NCI-H460 (cell line): ENCODE measurements at regions not wholly inside any gene's neighbourhood (a gene's known extent, or its start where the extent isn't known, plus 50 kb on each side); places are given as distances from the start of the nearest gene placed in this dataset.

Experiments used
- DNase-seq: peaks from one replicate; pipeline ENCODE4 v3.0.0-alpha.2; 2016; ENCODE audit warnings: low read depth; ENCODE audit errors: extremely low read depth

DNA sequence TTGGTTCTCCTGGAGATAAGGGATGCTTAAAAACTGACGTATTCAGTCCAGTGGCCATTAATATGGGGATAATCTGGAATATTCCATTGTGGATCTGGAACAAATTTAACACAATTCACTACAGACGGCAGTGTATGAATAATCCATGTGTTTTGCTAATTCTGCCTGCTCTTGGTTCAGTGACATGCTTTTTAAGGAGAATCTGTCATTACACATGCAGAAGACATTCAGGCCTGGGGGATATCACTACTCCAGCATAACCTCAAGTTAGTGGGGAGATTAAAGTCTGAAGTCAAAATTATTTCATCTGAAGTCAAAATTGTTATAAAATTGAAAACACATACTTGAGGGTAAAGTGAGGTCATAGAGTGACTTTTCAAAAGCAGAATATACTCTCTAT, 789.3 kb downstream of the USP25 start:
- no peak for DNase-seq

DNA sequence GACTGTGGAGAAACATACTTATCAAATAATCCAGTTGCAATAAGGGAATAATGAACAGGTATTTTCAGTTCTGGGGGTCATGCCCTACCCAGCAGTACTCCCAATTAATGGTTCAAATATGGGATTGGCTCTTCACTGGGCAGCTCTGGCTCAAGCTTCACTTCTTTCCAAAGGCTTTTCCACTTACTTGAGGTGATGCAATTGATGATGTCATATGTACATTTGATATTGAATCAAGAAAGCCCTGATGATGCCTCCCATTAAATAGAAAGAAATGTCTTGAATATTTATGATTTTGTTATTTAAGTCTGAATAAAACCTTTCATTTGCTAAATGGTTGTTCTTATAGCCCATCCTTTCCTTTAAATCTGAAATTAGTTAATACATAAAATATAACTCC, 789.9 kb downstream of the USP25 start:
- DNase-seq: no peak

DNA sequence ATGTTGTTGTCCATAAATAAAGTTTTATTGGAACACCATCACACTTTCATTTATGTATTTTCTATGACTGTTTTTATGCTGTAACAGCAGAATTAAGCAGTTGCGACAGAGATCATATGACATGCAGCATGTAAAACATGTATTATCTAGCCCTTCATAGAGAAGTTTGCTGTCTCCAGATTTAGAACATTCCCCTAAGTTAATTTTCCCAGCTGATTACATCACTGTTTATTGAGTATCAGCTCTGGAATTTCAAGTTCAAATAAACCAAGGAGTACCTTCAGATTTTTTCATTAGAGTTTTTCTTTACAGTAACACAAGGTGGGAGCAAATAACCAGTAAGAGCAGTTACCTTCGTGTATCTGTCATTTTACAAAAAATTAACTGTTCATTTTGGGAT, 792.8 kb downstream of the USP25 start:
- no peak for DNase-seq

DNA sequence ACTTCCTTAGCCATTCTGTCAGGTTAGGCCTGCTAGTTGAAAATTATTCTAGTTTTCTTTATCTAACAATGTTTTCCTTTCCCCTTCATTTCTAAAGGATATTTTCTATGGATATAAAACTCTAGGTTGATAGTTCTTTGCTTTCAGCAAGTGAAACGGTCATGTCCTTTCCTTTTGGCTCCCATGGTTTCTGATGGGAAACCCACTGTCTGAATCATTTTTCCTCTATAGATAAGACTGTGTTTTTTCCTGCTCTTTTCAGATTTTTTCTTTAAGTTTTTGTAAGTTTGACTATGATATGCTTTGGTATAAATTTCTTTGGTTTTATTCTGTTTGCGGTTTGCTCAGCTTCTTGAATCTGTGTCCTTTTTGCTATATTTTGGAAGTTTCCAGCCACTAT, 800.9 kb downstream of the USP25 start:
- DNase-seq: no peak

DNA sequence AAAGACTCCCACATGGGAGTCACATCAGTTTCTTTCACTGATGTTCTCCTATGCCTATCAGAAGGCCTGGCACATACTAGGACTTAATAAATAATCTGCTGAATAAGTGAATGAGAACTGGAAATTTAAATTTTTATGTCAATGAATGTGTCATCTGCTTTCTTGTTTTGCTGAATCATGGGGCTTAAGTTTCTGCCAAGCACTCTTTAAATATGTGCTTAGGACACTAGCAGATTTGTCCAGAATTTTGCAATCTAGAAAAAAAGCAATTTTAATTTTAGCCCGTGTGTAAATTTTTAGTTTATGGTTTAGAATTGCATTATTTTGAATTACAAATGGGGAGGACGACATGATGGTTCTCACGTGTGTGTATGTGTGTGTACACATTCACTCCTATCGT, 803.1 kb downstream of the USP25 start:
- DNase-seq: no peak

DNA sequence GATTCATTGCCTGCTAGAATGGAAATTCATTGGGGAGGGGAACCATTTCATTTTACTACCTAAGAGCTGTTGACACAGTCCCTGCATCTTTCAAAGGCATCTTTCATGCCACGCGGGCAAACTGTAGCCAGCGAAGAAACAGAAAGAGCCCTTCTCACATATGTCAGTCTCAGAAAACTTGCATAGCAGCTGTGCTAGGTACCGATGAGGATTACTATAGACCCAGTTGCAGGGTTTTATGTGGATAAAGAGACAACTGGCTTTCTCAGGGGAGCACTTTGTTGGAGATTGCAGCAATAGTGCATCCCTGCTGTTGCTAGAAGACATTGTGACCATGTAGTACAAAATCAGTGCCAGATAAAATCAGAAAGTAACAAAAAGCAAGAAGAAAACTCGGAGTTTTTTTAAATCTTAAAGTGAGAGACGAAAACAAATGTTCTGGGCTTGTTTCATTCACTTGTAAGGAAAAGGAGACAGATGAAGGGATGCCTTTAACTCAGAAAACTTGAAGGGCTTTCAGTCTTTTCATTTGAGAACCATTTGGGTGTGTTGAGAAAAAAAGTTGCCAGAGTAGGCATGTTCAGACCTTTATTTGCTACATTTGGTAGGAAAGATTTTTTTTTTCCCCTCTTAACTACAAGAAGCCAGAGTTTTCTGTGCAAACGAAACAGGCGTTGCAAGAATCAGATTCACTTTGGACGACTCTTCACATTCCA, 804.1 kb downstream of the USP25 start:
- DNase-seq: no peak

DNA sequence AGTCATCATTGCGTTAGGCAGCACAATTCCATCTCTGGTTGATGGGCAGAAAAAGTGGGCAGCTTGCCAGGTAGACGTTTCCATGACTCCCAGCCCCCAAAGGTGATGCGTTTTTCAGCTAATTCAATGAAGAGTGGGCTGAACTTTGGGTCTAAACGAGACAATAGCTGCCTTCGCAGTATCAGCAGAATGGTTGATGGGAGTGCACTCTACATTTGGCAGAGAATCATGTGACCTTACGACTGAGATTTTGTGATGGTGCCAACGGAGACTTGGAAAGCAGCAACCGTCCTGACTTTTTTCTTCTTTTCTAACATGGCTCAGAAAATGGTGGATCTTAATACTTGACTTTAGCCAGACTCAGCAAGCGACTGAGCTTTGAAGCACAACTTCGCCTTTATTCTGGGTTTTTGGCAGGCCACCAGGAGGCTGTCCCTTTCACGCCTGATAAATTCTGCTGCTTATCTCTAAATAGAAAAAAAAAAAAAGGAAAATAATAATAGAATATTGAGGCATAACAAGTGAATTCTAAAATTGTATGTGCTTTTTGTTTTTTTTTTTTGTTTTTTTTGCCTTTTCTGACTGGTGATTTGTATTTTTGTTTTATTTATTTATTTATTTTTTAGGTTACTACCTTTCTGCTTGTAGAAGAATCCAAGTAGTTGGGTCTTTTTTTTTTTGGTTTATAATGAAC, 804.8 kb downstream of the USP25 start:
- peak; percentile 61 for DNase-seq

DNA sequence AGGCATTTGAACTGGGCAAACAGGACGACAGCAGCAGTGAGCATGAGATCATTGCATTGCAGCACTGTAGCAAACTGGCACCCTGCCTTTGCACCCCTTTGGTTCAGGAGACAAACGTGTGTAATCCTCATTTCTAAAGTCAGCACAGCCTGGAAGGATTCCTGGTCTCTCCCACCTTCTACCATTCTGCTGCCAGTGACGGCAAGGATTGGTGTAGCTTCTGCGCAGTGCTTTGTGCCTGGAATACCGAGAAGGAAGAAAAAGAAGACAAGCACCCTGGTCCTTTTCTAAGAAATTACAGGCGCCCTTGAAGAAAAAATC, 805.3 kb downstream of the USP25 start:
- peak; percentile 58 for DNase-seq

DNA sequence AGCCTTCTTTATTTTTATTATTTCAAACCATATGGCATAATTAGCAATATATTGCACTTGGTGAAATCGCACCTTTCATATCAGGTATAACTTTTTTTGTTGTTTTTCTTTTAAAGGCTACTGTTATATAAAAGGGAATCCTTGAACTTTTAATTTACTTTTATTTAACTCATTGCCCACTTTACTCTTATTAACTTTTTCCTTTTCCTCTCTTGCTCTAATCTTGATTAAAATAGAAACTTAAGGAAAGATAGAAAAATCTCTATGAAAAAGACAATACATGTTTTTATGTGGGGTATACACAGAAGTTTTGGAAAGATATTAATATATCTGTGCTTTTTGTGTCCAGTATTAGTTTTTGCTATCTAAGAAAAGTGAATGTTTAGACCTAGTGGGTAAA, 805.8 kb downstream of the USP25 start:
- no peak for DNase-seq

DNA sequence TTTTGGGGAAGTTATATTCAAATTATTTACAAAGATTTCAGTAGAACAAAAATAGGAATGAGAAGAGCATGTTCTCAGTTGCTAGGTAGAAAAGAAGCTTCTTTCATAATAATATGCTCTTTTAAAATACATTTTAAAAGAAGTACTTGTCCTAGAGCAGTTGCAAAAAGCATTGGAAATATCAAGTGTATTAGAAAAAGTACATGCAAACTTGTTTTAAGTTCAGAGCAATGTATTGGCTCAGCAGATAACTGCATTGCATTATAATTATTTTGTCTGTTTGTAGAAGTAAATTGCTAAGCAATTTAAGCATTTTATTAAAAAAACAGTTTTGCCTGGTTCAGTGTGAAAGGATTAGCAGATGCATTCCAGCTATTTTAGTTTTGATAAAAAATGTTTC, 806.4 kb downstream of the USP25 start:
- no peak for DNase-seq

DNA sequence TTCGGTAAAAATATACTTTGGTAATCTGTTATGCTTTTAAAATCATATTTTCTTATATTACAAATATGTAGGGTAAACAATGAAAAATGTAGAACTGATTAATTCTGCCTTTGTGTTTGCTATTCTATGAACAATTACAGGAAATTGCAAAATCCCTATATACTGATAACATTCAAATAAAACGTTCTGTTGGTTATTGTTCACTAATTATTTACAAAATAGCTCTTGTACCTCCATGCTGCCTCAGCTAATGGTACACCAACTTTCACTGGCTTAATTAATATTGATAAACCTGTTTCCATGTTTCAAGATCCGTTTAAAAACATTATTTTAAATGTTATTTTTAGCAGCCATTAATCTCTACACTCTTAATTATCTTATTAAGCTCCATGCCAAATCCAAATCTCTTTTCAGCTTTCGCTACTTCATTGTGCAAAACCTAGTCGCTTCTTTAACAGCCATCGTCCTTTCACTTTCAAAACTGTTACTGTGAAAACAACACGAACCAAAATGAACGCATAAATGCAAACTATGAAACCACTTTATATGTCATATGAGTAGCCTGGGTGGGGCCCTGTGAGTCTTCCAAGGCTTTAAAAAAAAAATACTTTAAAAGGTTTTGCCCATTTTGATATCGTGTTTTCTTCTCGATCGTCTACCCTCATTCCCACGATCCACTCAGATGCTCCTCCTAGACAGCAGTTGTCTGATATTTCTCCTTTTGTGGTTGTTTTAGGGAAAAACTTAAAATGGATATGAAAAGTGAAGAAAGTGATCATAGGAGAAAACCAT, 807.1 kb downstream of the USP25 start:
- DNase-seq: no peak

DNA sequence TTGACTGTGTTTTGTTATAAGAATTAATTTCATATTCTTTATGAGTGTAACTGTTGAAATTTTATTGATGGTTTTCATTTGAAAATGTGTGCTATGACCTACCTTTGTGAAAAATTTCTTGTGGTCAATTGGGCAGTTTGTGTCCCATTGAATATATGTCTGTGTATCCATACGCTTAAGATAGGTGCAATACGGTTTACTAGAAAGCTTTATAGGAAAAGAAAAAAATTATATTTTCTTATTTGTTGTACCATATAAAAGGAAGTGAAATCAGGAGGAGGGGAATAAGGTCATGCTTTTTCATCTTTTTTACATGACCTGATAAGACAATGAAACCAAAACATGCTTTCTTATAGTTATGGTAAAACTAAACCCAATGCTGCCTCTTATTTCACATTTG, 807.7 kb downstream of the USP25 start:
- DNase-seq: no peak

DNA sequence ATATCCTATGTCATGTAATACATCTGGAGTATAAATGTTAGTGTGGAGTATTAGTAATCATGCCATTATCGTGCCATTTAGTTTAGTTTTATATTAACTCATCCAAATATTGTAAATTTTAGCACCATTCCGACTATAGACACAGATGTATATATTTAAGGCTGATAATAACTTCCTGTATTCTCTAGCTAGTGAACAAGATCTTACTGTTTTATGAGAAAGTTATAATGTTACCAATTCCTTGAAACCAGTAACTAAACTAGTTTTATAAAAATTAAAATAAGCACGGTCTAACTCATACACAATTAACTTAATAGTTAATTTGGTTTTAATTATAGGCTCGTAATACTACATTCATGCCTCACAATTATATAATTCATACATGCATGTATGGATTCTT, 808.6 kb downstream of the USP25 start:
- no peak for DNase-seq

DNA sequence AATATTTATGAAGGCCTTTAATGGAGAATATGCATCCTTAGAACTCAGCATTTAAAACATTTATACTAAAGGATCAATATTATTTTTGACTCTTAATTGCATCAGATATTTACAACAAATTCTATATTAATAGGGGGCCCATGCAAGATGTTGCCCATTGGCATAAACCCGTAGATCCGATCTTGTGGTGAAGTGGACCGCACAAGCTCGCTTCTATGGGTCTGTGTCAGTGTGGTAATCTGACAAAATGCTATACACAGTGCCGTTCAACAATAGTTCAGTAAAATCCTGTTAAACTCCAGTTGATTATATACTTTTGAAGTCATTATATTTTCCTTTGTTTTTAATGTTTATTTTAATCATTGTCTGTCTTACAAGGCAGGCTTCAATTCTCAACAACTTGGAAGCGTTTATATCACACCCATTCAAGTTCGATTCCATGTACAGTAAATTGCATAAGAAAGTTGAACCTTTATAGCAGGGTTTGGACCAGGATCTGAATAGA, 809.2 kb downstream of the USP25 start:
- no peak for DNase-seq

DNA sequence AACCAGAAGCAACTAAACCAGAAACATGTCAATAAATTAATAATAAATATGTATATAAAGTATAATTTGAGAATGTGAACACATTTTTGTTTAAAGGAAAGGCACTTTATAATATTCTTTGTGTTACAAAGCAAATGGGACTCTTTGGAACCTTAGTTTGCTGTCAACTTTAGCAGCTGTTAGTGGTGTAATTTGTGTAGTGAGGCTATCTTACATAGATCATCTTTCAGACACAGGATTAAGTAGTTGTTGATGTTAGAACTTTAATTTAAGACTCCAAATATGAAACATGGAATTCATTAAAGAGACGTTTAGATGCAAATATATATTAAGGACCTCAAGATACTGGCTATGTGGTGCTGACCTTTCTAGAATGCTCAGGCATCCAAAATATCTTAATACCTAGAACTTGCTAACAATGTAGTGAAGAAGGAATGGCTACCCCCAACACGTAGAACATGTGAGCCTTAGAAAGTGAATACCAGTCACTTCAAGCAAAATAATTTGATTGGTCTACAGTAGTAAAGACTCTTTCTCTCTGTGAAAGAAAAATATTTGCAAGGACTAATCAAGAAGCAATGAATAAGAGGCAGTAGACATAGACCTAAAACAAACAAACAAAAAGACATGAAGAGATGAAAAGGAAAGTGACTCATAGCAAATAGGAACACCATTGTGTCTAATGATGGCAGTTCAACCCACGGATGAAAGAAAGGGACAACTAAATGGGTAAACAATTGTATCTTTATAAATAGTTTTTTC, 811.4 kb downstream of the USP25 start:
- DNase-seq: no peak

DNA sequence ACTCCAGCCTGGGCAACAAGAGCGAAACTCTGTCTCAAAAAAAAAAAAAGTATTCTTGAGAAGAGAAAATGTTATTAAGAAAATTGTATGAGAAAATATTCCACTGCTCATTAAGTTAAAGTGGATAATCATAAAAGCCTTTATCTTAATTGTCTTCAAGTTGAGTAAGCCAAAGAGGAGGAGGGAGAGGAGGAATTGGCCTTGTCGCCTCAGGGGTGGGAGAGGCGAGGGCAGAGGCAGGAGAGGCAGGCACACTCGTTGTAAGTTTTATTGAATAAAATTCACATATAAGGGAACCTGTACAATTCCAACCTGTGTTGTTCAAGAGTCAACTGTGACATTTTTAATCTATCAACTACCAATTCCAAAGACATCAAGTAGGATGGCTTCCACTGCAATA, 820.3 kb downstream of the USP25 start:
- DNase-seq: no peak

DNA sequence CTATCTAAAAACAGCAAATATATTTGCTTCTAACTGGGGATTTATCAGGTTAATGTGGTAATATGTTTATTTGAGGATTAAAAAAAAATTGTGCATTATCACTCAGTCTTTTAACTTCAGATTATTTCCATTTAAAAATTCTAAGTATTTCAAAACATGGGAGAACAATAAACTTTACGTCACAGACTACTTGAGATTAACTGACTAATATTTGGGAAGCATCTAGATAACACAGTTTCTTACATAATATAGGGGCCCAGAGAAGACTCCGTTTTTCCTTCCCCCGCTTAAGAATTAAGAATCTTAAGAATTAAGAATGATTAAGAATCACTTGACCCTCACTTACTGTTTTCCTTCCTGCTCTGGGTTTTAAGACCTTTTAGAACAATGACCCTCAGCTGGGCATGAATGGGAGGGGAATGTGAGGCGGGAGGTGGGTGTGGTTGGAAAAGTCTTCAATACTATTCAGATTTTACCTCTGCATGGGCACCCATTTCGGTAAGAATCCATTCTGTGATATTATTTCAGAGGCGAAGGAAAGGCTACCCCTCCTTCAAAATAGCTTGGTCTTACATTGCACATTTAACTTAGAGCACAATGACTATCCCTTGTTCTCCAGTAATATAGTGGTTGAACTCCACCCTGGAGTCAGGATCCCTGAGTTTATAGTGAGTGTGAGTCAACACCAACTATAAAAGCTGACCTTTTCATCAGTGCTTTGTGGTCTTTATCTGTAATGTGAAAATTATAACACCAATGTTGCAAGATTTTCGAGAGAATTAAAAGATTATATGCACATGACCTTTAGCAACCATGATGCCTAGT, 821.3 kb downstream of the USP25 start:
- DNase-seq: peak; percentile 52

DNA sequence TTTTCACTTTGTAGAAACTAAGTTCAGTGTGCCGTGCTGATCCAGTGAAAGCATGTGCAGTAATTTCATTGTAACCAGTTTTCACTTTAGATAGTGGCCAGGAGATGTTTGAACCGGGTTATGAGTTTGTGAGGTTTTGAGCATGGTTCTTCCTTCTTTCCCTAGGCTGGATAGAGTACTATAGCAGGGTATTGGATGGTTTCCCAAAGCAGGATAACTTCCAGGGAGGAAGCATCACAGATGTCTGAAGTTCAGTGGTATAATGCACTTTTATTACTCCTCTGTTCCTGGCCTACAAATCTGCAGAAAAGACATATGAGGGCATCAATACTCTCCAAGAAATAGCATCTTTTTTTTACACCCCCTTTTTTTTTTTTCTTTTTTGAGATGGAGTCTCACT, 823.1 kb downstream of the USP25 start:
- DNase-seq: no peak

DNA sequence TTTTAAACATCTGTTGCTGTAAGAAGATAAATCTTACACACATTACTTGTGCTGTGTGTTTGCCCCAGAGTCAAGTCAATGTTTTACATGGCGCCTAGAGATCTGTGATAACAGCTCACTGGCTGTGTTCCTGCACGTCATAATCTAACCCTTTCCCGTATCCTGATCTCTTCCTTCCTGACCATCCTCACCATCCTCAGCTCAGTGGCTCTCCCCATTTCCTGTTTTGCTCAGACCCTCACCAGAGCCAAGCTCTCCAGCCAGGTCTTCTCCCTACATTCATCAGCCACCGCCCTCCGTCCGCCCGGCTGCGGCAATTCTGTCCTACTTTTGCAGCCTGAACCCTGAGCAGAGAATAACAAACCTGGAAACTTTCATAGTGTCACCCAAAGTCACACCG, 824.7 kb downstream of the USP25 start:
- no peak for DNase-seq

DNA sequence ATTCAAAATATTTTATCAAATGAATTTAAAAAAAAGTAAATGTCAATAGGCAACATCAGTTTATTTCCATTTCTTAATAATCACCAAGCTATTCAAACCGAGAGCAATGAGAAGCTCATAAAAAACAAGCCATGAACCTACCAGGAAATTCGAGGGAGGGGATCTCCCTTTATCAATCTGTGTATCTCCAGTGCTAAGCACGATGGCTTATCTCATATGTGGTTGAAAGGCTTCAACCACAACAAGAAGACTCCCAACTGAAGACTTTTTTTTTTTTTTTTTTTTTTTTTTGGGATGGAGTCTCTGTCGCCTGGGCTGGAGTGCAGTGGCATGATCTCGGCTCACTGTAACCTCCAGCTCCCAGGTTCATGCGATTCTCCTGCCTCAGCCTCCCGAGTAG, 833.3 kb downstream of the USP25 start:
- no peak for DNase-seq
